ENCODE measurements at regions not wholly inside any gene's neighbourhood (a gene's known extent, or its start where the extent isn't known, plus 50 kb on each side); places are given as distances from the start of the nearest gene placed in this dataset.

DNA sequence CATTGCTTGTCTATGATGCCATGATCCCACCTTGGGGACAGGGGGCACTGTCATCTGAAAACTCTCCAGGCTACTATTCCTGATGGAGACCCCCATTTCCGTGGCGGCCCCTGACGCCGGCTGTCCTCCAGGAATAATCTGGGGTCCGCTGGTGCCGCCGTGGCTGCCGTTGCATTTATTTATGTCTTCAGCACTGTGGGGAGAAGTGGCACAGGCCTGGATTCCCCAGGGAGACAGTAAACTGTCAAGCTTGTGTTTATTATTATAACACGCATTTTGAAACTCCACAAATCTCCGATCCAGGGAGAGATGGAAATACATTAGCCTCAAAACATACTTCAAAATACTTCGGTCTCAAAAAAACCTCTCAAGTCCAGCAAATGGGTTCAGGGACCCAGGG is 126.9 kb upstream of the C1orf174 start:
- no peak for DNase-seq (ENCODE audit: low read depth)
- TF ChIP-seq, protein P1, sequence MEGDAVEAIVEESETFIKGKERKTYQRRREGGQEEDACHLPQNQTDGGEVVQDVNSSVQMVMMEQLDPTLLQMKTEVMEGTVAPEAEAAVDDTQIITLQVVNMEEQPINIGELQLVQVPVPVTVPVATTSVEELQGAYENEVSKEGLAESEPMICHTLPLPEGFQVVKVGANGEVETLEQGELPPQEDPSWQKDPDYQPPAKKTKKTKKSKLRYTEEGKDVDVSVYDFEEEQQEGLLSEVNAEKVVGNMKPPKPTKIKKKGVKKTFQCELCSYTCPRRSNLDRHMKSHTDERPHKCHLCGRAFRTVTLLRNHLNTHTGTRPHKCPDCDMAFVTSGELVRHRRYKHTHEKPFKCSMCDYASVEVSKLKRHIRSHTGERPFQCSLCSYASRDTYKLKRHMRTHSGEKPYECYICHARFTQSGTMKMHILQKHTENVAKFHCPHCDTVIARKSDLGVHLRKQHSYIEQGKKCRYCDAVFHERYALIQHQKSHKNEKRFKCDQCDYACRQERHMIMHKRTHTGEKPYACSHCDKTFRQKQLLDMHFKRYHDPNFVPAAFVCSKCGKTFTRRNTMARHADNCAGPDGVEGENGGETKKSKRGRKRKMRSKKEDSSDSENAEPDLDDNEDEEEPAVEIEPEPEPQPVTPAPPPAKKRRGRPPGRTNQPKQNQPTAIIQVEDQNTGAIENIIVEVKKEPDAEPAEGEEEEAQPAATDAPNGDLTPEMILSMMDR (IDR thresholded peaks at IDR 0.05; ENCODE audit: insufficient read depth, low read depth, low read length, missing control alignments) = no peak
- no peak overlapping the region for H3K4me3 ChIP-seq (ENCODE audit: low read depth, low read length)

DNA sequence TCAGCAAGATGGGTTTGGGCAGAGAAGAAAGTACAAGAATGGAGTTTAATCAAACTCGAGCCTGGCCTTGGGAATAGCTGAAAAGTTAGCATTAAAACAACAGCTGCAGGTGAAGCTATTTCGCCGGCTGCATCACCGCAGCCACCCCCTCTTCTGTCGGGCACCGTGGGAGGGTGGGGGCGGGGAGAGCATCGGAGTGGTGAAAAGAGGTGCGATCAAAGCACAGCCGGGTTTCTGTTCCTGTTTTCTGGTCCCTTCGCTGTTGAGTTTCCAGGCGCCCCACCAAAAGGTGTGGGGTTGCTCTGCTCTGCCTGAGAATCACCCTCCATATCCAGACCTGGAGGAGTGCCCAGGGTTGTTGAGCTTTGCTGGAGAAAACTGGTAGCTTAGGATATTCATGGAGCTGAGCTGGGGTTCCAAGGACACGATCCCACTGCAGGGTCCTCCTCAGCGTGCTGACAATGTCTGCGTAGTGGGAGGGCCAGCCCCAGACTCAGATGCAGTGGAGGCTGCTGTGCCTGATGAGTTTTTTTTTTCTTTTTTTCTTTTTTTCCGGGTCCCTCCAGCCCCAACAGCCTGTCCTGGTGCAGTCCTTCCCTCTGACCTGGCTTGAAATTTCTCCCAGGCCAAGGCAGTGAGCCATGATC is 127.5 kb upstream of the C1orf174 start:
- H3K4me3 ChIP-seq (ENCODE audit: low read depth, low read length) = no peak overlapping the region
- TF ChIP-seq, protein P1 (IDR thresholded peaks at IDR 0.05; ENCODE audit: insufficient read depth, low read depth, low read length, missing control alignments) = no peak
- DNase-seq (ENCODE audit: low read depth) = peak; percentile 75

- H3K4me3 ChIP-seq (ENCODE audit: low read depth, low read length) = no peak overlapping the region
- DNase-seq (ENCODE audit: low read depth) = no peak
- TF ChIP-seq, protein P1 (IDR thresholded peaks at IDR 0.05; ENCODE audit: insufficient read depth, low read depth, low read length, missing control alignments) = no peak
Measured at GRCh38 chr1:4028139-4028501, 128.0 kb upstream of the C1orf174 start.

DNA sequence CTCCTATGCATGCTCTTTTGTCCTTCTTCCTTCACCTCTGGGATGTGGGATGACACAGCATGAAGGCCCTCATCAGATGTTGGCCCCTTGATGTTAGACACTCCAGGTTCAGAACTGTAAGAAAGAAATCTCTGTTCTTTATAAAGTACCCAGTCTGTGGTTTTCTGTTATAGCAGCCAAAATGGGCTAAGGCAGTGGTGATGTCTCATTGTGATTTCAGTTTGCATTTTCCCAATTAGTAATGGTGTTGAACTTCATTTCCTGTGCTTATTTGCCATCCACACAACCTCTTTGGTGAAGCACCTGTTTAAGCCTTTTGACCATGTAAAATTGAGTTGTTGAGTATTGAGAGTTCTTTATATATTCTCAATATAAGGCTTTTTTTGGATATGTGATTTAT is 129.3 kb upstream of the C1orf174 start:
- no peak overlapping the region for H3K4me3 ChIP-seq (ENCODE audit: low read depth, low read length)
- TF ChIP-seq, protein P1 (IDR thresholded peaks at IDR 0.05; ENCODE audit: insufficient read depth, low read depth, low read length, missing control alignments) = no peak
- DNase-seq (ENCODE audit: low read depth) = no peak

- H3K4me3 ChIP-seq (ENCODE audit: low read depth, low read length) = no peak overlapping the region
- TF ChIP-seq, protein P1 (IDR thresholded peaks at IDR 0.05; ENCODE audit: insufficient read depth, low read depth, low read length, missing control alignments) = no peak
- DNase-seq (ENCODE audit: low read depth) = no peak
Measured at GRCh38 chr1:4032571-4032970, 132.5 kb upstream of the C1orf174 start.

GRCh38 chr1:4033129-4033676 is 133.1 kb upstream of the C1orf174 start:
- H3K4me3 ChIP-seq (ENCODE audit: low read depth, low read length) = no peak overlapping the region
- TF ChIP-seq, protein P1 (IDR thresholded peaks at IDR 0.05; ENCODE audit: insufficient read depth, low read depth, low read length, missing control alignments) = no peak
- DNase-seq (ENCODE audit: low read depth) = no peak

DNA sequence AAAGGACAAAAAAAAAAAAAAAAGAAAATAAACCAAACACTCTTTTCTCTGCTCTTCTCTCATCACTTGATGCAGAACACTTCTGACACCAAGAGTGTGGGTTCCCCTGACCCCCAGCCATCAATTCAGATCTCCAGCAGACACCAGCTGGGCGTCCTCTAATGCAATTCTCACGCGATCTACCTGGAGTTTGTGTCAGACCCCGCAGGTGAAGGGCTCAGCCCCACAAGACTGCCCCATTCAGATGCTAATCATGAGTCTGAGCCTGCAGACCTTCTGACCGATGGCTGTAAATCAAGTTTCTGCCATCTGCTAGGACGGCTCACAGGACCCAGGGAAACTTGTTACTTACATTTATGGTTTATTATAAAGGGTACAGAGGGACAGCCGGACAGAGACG is 133.6 kb upstream of the C1orf174 start:
- TF ChIP-seq, protein P1 (IDR thresholded peaks at IDR 0.05; ENCODE audit: insufficient read depth, low read depth, low read length, missing control alignments) = no peak
- H3K4me3 ChIP-seq (ENCODE audit: low read depth, low read length) = no peak overlapping the region
- no peak for DNase-seq (ENCODE audit: low read depth)

All from GM12865 (cell line).